ENCODE measurements at regions not wholly inside any gene's neighbourhood (a gene's known extent, or its start where the extent isn't known, plus 50 kb on each side); places are given as distances from the start of the nearest gene placed in this dataset.

GRCh38 chr11:69580529-69580928 is 60.4 kb upstream of the CCND1 start:
- H4K5ac ChIP-seq (ENCODE audit: insufficient read length, low read depth, low read length), result no peak overlapping the region
- no peak overlapping the region for H3K18ac ChIP-seq (ENCODE audit: insufficient read length, low read depth, low read length)
- Mint-ChIP-seq H3K4me1 (no peaks in the 10 kb centered on the region; a peak in 1 of 4 replicates), H3K4me3 (no peak overlapping the region), H3K27ac (no peak overlapping the region), H3K9me3 (no peaks in the 10 kb centered on the region), H3K27me3 (ENCODE audit: low read depth) (peaks cover 5% of the 10 kb centered on the region), H3K36me3 (ENCODE audit: insufficient read depth in 1 of 3, low read depth in 3 of 3) (no peaks in the 10 kb centered on the region)
- no peaks in the 10 kb centered on the region for H3K9me3 ChIP-seq (ENCODE audit: control insufficient read depth, low read depth, low read length)
- H2BK20ac ChIP-seq (ENCODE audit: low read depth, low read length, poor library complexity, severe bottlenecking), result no peak overlapping the region
- H2AK5ac ChIP-seq (ENCODE audit: insufficient read length, low read length), result no peak overlapping the region
- H2BK12ac ChIP-seq (ENCODE audit: insufficient read length, low read depth, low read length), result no peak overlapping the region
- no peaks in the 10 kb centered on the region for H3K23me2 ChIP-seq (ENCODE audit: insufficient read length, low read depth, low read length, poor library complexity, severe bottlenecking)
- no CpG with 5 or more reads among the region's 4 CpGs for WGBS (ENCODE audit: extremely low coverage, insufficient read length, low lambda C conversion rate)
- H3K56ac ChIP-seq (ENCODE audit: insufficient read length, low read depth, low read length), result no peak overlapping the region
- no peak overlapping the region for H3K27ac ChIP-seq (ENCODE audit: insufficient read length, low read depth, low read length)
- no peak overlapping the region for H4K91ac ChIP-seq (ENCODE audit: insufficient read length, low read depth, low read length)
- H4K20me1 ChIP-seq (ENCODE audit: control insufficient read depth, insufficient read depth, insufficient read length), result no peaks in the 10 kb centered on the region
- no peak for TF ChIP-seq CTCF (conservative IDR thresholded peaks at IDR 0.05)
- H2BK5ac ChIP-seq (ENCODE audit: insufficient read length, low read length), result no peak overlapping the region
- no peak overlapping the region for H3T11ph ChIP-seq (ENCODE audit: low read length)
- no peak overlapping the region for H2BK120ac ChIP-seq (ENCODE audit: low read depth, low read length, poor library complexity, severe bottlenecking)
- H3K14ac ChIP-seq (ENCODE audit: insufficient read depth, low read length), result no peak overlapping the region
- no peak overlapping the region for H3K4me2 ChIP-seq (ENCODE audit: insufficient read depth, insufficient read length, low read length)
- H3K23ac ChIP-seq (ENCODE audit: insufficient read length, low read depth, low read length), result no peak overlapping the region
- H3K4ac ChIP-seq (ENCODE audit: low read depth, low read length), result no peak overlapping the region
- H3K79me1 ChIP-seq (ENCODE audit: insufficient read depth, low read depth, low read length, poor library complexity, severe bottlenecking), result no peaks in the 10 kb centered on the region
- no peak overlapping the region for H2AFZ ChIP-seq (ENCODE audit: low read length)
- no peaks in the 10 kb centered on the region for H3K79me2 ChIP-seq (ENCODE audit: insufficient read depth, low read length)
- DNase-seq, result no peak
- no peak overlapping the region for H3K9ac ChIP-seq (ENCODE audit: extremely low read depth, insufficient read length, low read length)
- no peaks in the 10 kb centered on the region for H3K4me1 ChIP-seq (ENCODE audit: insufficient read depth, low read length)
- H2BK15ac ChIP-seq (ENCODE audit: low read depth, low read length), result no peak overlapping the region
- no peak overlapping the region for H4K8ac ChIP-seq (replicated peaks; ENCODE audit: insufficient read length, low read depth, low read length)
- no peaks in the 10 kb centered on the region for H3K27me3 ChIP-seq (ENCODE audit: insufficient read depth, low read length)

Data from H9 (cell line).